ENCODE measurements at regions not wholly inside any gene's neighbourhood (a gene's known extent, or its start where the extent isn't known, plus 50 kb on each side); places are given as distances from the start of the nearest gene placed in this dataset.

DNA sequence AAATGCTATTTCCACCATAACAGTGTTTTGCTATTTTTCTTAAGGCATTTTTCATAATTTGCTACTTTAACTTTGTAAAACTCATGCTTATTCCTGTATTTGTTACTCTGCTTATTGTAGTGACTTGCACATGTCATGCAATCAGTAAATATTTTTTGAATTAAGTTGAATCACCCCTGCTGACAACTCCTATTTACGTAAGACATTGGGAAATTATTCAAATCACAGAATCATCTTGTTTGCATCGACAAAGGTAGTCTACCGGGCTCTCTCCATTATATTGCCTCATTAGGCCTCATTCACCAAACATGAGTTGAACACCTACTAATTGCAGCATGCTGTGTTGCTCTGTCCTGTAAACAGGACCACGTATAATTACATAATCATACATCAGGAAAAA, 478.5 kb upstream of the ZEB2 start:
- intact Hi-C loops (cut with micrococcal nuclease; ENCODE audit: unreplicated experiment) (no loop called here), in situ Hi-C loops (cut with HindIII; ENCODE audit: low pct_unique_long_range_greater_than_20kb, low sequenced_read_pairs) (no loop called here)
- no peaks in the 10 kb centered on the region for H3K36me3 ChIP-seq (ENCODE audit: control insufficient read depth, insufficient read depth, low read length)
- POLR2A ChIA-PET, result no interaction called here
- no peaks in the 10 kb centered on the region for H3K4me1 ChIP-seq (ENCODE audit: control insufficient read depth, insufficient read depth, low read length)
- no TSS peak for BruUV-seq (replicated peaks)
- H3K9me3 ChIP-seq (ENCODE audit: control insufficient read depth, insufficient read depth, low read depth, low read length), result no peaks in the 10 kb centered on the region
- no peak for ATAC-seq
- no peak overlapping the region for H3K4me3 ChIP-seq (ENCODE audit: low read depth in 2 of 2, low read length in 2 of 2)
- CTCF ChIA-PET, result no interaction called here
- no peaks in the 10 kb centered on the region for H3K27me3 ChIP-seq (ENCODE audit: control insufficient read depth, insufficient read depth, low read length)
- DNase-seq (ENCODE audit: low read depth, low spot score), result no peak
- H3K27ac ChIP-seq (ENCODE audit: low read length), result no peak overlapping the region
- TF ChIP-seq REST (IDR thresholded peaks at IDR 0.05; ENCODE audit: insufficient read depth in 1 of 2, low read depth in 2 of 2, low read length in 1 of 2) (no peak), CTCF (IDR thresholded peaks at IDR 0.05) (no peak), POLR2AphosphoS5 (IDR thresholded peaks at IDR 0.05; ENCODE audit: low read depth, low read length) (no peak), SIN3A (IDR thresholded peaks at IDR 0.05; ENCODE audit: borderline replicate concordance, insufficient read depth, low read depth, low read length) (no peak), TCF7L2 (IDR thresholded peaks at IDR 0.05; ENCODE audit: low read depth, low read length) (no peak)

GRCh38 chr2:144996225-144996795, 476.4 kb upstream of the ZEB2 start:
- no peaks in the 10 kb centered on the region for H3K36me3 ChIP-seq (ENCODE audit: control insufficient read depth, insufficient read depth, low read length)
- TF ChIP-seq POLR2AphosphoS5 (IDR thresholded peaks at IDR 0.05; ENCODE audit: low read depth, low read length) (no peak), TCF7L2 (IDR thresholded peaks at IDR 0.05; ENCODE audit: low read depth, low read length) (no peak), CTCF (IDR thresholded peaks at IDR 0.05) (no peak), SIN3A (IDR thresholded peaks at IDR 0.05; ENCODE audit: borderline replicate concordance, insufficient read depth, low read depth, low read length) (no peak), REST (IDR thresholded peaks at IDR 0.05; ENCODE audit: insufficient read depth in 1 of 2, low read depth in 2 of 2, low read length in 1 of 2) (no peak)
- ATAC-seq (no peak), DNase-seq (ENCODE audit: low read depth, low spot score) (no peak)
- no peaks in the 10 kb centered on the region for H3K4me1 ChIP-seq (ENCODE audit: control insufficient read depth, insufficient read depth, low read length)
- POLR2A ChIA-PET, result no interaction called here
- CTCF ChIA-PET, result no interaction called here
- H3K27me3 ChIP-seq (ENCODE audit: control insufficient read depth, insufficient read depth, low read length), result no peaks in the 10 kb centered on the region
- in situ Hi-C loops (cut with HindIII; ENCODE audit: low pct_unique_long_range_greater_than_20kb, low sequenced_read_pairs), result no loop called here
- no peaks in the 10 kb centered on the region for H3K9me3 ChIP-seq (ENCODE audit: control insufficient read depth, insufficient read depth, low read depth, low read length)
- H3K27ac ChIP-seq (ENCODE audit: low read length), result no peak overlapping the region
- no TSS peak for BruUV-seq (replicated peaks)
- intact Hi-C loops (cut with micrococcal nuclease; ENCODE audit: unreplicated experiment), result no loop called here
- no peak overlapping the region for H3K4me3 ChIP-seq (ENCODE audit: low read depth in 2 of 2, low read length in 2 of 2)
